ENCODE measurements at regions not wholly inside any gene's neighbourhood (a gene's known extent, or its start where the extent isn't known, plus 50 kb on each side); places are given as distances from the start of the nearest gene placed in this dataset.

- Histone ChIP-seq H2BK5ac (ENCODE audit: insufficient read length, low read length) (no peak overlapping the region), H2AFZ (ENCODE audit: low read length) (no peak overlapping the region), H3K18ac (ENCODE audit: insufficient read length, low read depth, low read length) (no peak overlapping the region), H3K27ac (ENCODE audit: insufficient read length, low read depth, low read length) (no peak overlapping the region), H3K14ac (ENCODE audit: insufficient read depth, low read length) (no peak overlapping the region), H2AK5ac (ENCODE audit: insufficient read length, low read length) (no peak overlapping the region), H3K23me2 (ENCODE audit: insufficient read length, low read depth, low read length, poor library complexity, severe bottlenecking) (no peaks in the 10 kb centered on the region), H4K91ac (ENCODE audit: insufficient read length, low read depth, low read length) (no peak overlapping the region), H3K9me3 (ENCODE audit: control insufficient read depth, low read depth, low read length) (no peaks in the 10 kb centered on the region), H4K8ac (replicated peaks; ENCODE audit: insufficient read length, low read depth, low read length) (no peak overlapping the region), H3K79me2 (ENCODE audit: insufficient read depth, low read length) (no peaks in the 10 kb centered on the region), H3K4me1 (ENCODE audit: insufficient read depth, low read length) (peaks cover 2% of the 10 kb centered on the region; the same call in 1 of the 2 replicates), H4K5ac (ENCODE audit: insufficient read length, low read depth, low read length) (no peak overlapping the region), H2BK120ac (ENCODE audit: low read depth, low read length, poor library complexity, severe bottlenecking) (no peak overlapping the region), H3K27me3 (ENCODE audit: insufficient read depth, low read length) (no peaks in the 10 kb centered on the region), H3K23ac (ENCODE audit: insufficient read length, low read depth, low read length) (no peak overlapping the region), H3K79me1 (ENCODE audit: insufficient read depth, low read depth, low read length, poor library complexity, severe bottlenecking) (no peaks in the 10 kb centered on the region), H3K4me2 (ENCODE audit: insufficient read depth, insufficient read length, low read length) (no peak overlapping the region), H3T11ph (ENCODE audit: low read length) (no peak overlapping the region), H2BK20ac (ENCODE audit: low read depth, low read length, poor library complexity, severe bottlenecking) (no peak overlapping the region), H2BK15ac (ENCODE audit: low read depth, low read length) (no peak overlapping the region), H3K56ac (ENCODE audit: insufficient read length, low read depth, low read length) (no peak overlapping the region), H2BK12ac (ENCODE audit: insufficient read length, low read depth, low read length) (no peak overlapping the region), H3K4ac (ENCODE audit: low read depth, low read length) (no peak overlapping the region), H4K20me1 (ENCODE audit: control insufficient read depth, insufficient read depth, insufficient read length) (no peaks in the 10 kb centered on the region), H3K9ac (ENCODE audit: extremely low read depth, insufficient read length, low read length) (no peak overlapping the region)
- Mint-ChIP-seq H3K4me3 (no peak overlapping the region), H3K27ac (no peak overlapping the region), H3K9me3 (no peaks in the 10 kb centered on the region), H3K36me3 (ENCODE audit: insufficient read depth in 1 of 3, low read depth in 3 of 3) (no peaks in the 10 kb centered on the region), H3K27me3 (ENCODE audit: low read depth) (no peaks in the 10 kb centered on the region), H3K4me1 (peaks cover 4 to 8% of the 10 kb centered on the region in 2 experiments)
- no peak for DNase-seq
- WGBS (ENCODE audit: extremely low coverage, insufficient read length, low lambda C conversion rate), result no CpG with 5 or more reads among the region's 4 CpGs
- TF ChIP-seq CTCF (conservative IDR thresholded peaks at IDR 0.05), result no peak
Observed at GRCh38 chr7:122944682-122945303, 50.7 kb downstream of the TAS2R16 start.
